GM23248 (cell line): ENCODE measurements at regions not wholly inside any gene's neighbourhood (a gene's known extent, or its start where the extent isn't known, plus 50 kb on each side); places are given as distances from the start of the nearest gene placed in this dataset.

Experiments used
- EZH2 ChIP-seq: fragments of 200-600 bp; sonication (generic); IDR thresholded peaks from 2 replicates; pipeline ENCODE4 v1.6.1; 2018; ENCODE audit warnings: antibody characterized with exemption, mild to moderate bottlenecking; ENCODE audit not compliant: insufficient read depth, poor library complexity, severe bottlenecking
- EZH2phosphoT487 ChIP-seq: fragments of 200-600 bp; sonication (generic); IDR thresholded peaks from 2 replicates; pipeline ENCODE4 v1.6.1; 2018; ENCODE audit warnings: antibody characterized with exemption, moderate library complexity, mild to moderate bottlenecking, low read depth; ENCODE audit not compliant: insufficient read depth

DNA sequence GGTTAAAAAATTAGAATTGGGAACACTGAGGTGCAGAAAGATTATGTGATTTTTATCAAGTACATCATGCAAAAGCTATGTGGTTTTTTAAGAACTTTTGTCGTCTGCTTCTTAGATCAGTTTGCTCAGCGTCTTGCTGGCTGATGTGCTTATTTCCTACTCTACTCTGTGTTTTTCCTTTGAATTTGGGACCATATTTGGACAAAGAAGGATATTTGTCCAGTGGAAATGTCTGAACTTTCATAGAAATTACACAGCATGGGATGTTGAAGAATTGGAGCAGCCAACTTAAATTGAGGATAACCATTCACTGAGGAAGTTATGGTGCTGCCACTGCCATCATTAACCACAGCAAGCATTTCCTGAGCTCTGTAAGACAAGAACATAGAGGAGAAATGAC, 252.8 kb upstream of the HS3ST5 start:
- TF ChIP-seq EZH2phosphoT487 (no peak), EZH2 (no peak)
